Duodenal mucosa (tissue), 2 donors: ENCODE measurements at regions not wholly inside any gene's neighbourhood (a gene's known extent, or its start where the extent isn't known, plus 50 kb on each side); places are given as distances from the start of the nearest gene placed in this dataset.

Experiments
- H3K27ac ChIP-seq: one replicate; pipeline ENCODE4 v1.7.0; 2013; ENCODE audit warnings: low read depth, low read length
- H3K27me3 ChIP-seq, 2 donors: one replicate each; pipeline ENCODE4 v1.7.0; 2013; ENCODE audit warnings: low read length in 2 of 2, control low read depth in 1 of 2; ENCODE audit not compliant: insufficient read depth in 2 of 2, control insufficient read depth in 1 of 2
- H3K36me3 ChIP-seq, 2 donors: one replicate each; pipeline ENCODE4 v1.7.0; 2013; ENCODE audit warnings: low read length in 2 of 2, control low read depth in 1 of 2; ENCODE audit not compliant: insufficient read depth in 2 of 2, control insufficient read depth in 1 of 2
- H3K4me1 ChIP-seq, 2 donors: one replicate each; pipeline ENCODE4 v1.7.0; 2013; ENCODE audit warnings: low read length in 2 of 2, control low read depth in 1 of 2; ENCODE audit not compliant: insufficient read depth in 2 of 2, control insufficient read depth in 1 of 2
- H3K4me3 ChIP-seq, 2 donors: one replicate each; pipeline ENCODE4 v1.7.0; 2013; ENCODE audit warnings: low read length in 2 of 2, low read depth in 1 of 2
- H3K9ac ChIP-seq, 2 donors: one replicate each; pipeline ENCODE4 v1.7.0; 2013; ENCODE audit warnings: low read length in 2 of 2, low read depth in 1 of 2
- H3K9me3 ChIP-seq, 2 donors: one replicate each; pipeline ENCODE4 v1.7.0; 2013; ENCODE audit warnings: low read length in 2 of 2, control low read depth in 1 of 2; ENCODE audit not compliant: control insufficient read depth in 1 of 2

- Histone ChIP-seq H3K36me3 (no peaks in the 10 kb centered on the region), H3K9ac (no peak overlapping the region), H3K4me1 (no peaks in the 10 kb centered on the region), H3K4me3 (no peak overlapping the region), H3K27ac (no peak overlapping the region), H3K27me3 (no peaks in the 10 kb centered on the region), H3K9me3 (no peaks in the 10 kb centered on the region)
These were observed 529.0 kb upstream of the NECTIN3 start for GRCh38 chr3:110542552-110543150.

GRCh38 chr3:110544730-110545129 lies 526.9 kb upstream of the NECTIN3 start:
- Histone ChIP-seq H3K4me3 (no peak overlapping the region), H3K9ac (no peak overlapping the region), H3K4me1 (no peaks in the 10 kb centered on the region), H3K27ac (no peak overlapping the region), H3K27me3 (no peaks in the 10 kb centered on the region), H3K9me3 (no peaks in the 10 kb centered on the region), H3K36me3 (no peaks in the 10 kb centered on the region)

GRCh38 chr3:110550511-110550910 lies 521.1 kb upstream of the NECTIN3 start:
- no peak overlapping the region for H3K9ac ChIP-seq
- no peaks in the 10 kb centered on the region for H3K4me1 ChIP-seq
- no peaks in the 10 kb centered on the region for H3K9me3 ChIP-seq
- no peak overlapping the region for H3K4me3 ChIP-seq
- H3K27me3 ChIP-seq = no peaks in the 10 kb centered on the region
- no peak overlapping the region for H3K27ac ChIP-seq
- no peaks in the 10 kb centered on the region for H3K36me3 ChIP-seq

- H3K4me1 ChIP-seq = no peaks in the 10 kb centered on the region
- H3K4me3 ChIP-seq = no peak overlapping the region
These were observed 509.0 kb upstream of the NECTIN3 start for GRCh38 chr3:110562621-110563020.

GRCh38 chr3:110564674-110565073 lies 506.9 kb upstream of the NECTIN3 start:
- no peak overlapping the region for H3K4me3 ChIP-seq
- no peak overlapping the region for H3K27ac ChIP-seq
- H3K9ac ChIP-seq = no peak overlapping the region
- no peaks in the 10 kb centered on the region for H3K9me3 ChIP-seq
- no peaks in the 10 kb centered on the region for H3K4me1 ChIP-seq
- H3K36me3 ChIP-seq = no peaks in the 10 kb centered on the region
- H3K27me3 ChIP-seq = no peaks in the 10 kb centered on the region

More at GRCh38 chr3:110562621-110563020, 509.0 kb upstream of the NECTIN3 start:
- H3K27ac ChIP-seq = no peak overlapping the region
- H3K9me3 ChIP-seq = no peaks in the 10 kb centered on the region
- H3K27me3 ChIP-seq = no peaks in the 10 kb centered on the region
- no peak overlapping the region for H3K9ac ChIP-seq
- no peaks in the 10 kb centered on the region for H3K36me3 ChIP-seq

GRCh38 chr3:110567029-110567428 lies 504.6 kb upstream of the NECTIN3 start:
- Histone ChIP-seq H3K27me3 (no peaks in the 10 kb centered on the region), H3K36me3 (no peaks in the 10 kb centered on the region), H3K4me3 (no peak overlapping the region), H3K27ac (no peak overlapping the region), H3K4me1 (no peaks in the 10 kb centered on the region), H3K9me3 (no peaks in the 10 kb centered on the region), H3K9ac (no peak overlapping the region)

GRCh38 chr3:110568246-110568645 lies 503.4 kb upstream of the NECTIN3 start:
- Histone ChIP-seq H3K4me3 (no peak overlapping the region), H3K9me3 (no peaks in the 10 kb centered on the region), H3K36me3 (no peaks in the 10 kb centered on the region), H3K27me3 (no peaks in the 10 kb centered on the region), H3K27ac (no peak overlapping the region), H3K9ac (no peak overlapping the region), H3K4me1 (no peaks in the 10 kb centered on the region)

GRCh38 chr3:110569073-110569472 lies 502.5 kb upstream of the NECTIN3 start:
- H3K9me3 ChIP-seq = no peaks in the 10 kb centered on the region
- no peak overlapping the region for H3K9ac ChIP-seq
- no peaks in the 10 kb centered on the region for H3K36me3 ChIP-seq
- no peak overlapping the region for H3K4me3 ChIP-seq
- H3K27ac ChIP-seq = no peak overlapping the region
- no peaks in the 10 kb centered on the region for H3K27me3 ChIP-seq
- no peaks in the 10 kb centered on the region for H3K4me1 ChIP-seq

GRCh38 chr3:110575702-110576101 lies 495.9 kb upstream of the NECTIN3 start:
- H3K4me1 ChIP-seq = no peaks in the 10 kb centered on the region
- no peaks in the 10 kb centered on the region for H3K27me3 ChIP-seq
- no peak overlapping the region for H3K27ac ChIP-seq
- no peaks in the 10 kb centered on the region for H3K36me3 ChIP-seq
- no peaks in the 10 kb centered on the region for H3K9me3 ChIP-seq
- no peak overlapping the region for H3K9ac ChIP-seq
- H3K4me3 ChIP-seq = no peak overlapping the region

GRCh38 chr3:110576960-110577359 lies 494.7 kb upstream of the NECTIN3 start:
- Histone ChIP-seq H3K9me3 (no peaks in the 10 kb centered on the region), H3K27ac (no peak overlapping the region), H3K9ac (no peak overlapping the region), H3K36me3 (no peaks in the 10 kb centered on the region), H3K4me1 (no peaks in the 10 kb centered on the region), H3K27me3 (no peaks in the 10 kb centered on the region), H3K4me3 (no peak overlapping the region)

GRCh38 chr3:110577854-110578253 lies 493.8 kb upstream of the NECTIN3 start:
- H3K27ac ChIP-seq = no peak overlapping the region
- no peaks in the 10 kb centered on the region for H3K27me3 ChIP-seq
- no peaks in the 10 kb centered on the region for H3K36me3 ChIP-seq
- no peak overlapping the region for H3K9ac ChIP-seq
- H3K9me3 ChIP-seq = no peaks in the 10 kb centered on the region
- no peaks in the 10 kb centered on the region for H3K4me1 ChIP-seq
- no peak overlapping the region for H3K4me3 ChIP-seq
